Mesendoderm (in vitro differentiated cells): ENCODE measurements at regions not wholly inside any gene's neighbourhood (a gene's known extent, or its start where the extent isn't known, plus 50 kb on each side); places are given as distances from the start of the nearest gene placed in this dataset. TPM values are rescaled to one million over a fixed set of nuclear protein-coding genes. Genes with fewer than 3 reads are reported as not detected.

ENCODE experiments used
- DNase-seq: peaks from one replicate; pipeline ENCODE4 v3.0.0; 2013
- H2AK5ac ChIP-seq: 2 replicates; pipeline ENCODE4 v1.6.1; 2013; ENCODE audit warnings: low read length, inconsistent platforms
- H2BK120ac ChIP-seq: 2 replicates; pipeline ENCODE4 v1.6.1; 2013; ENCODE audit warnings: low read depth, mild to moderate bottlenecking, low read length, moderate library complexity, mixed read lengths
- H2BK15ac ChIP-seq: replicated peaks from 2 replicates; pipeline ENCODE4 v1.6.1; 2013; ENCODE audit warnings: low read depth, mild to moderate bottlenecking, moderate library complexity
- H2BK5ac ChIP-seq: 2 replicates; pipeline ENCODE4 v1.6.1; 2013; ENCODE audit warnings: low read length, inconsistent platforms
- H3K18ac ChIP-seq: 2 replicates; pipeline ENCODE4 v1.6.1; 2013; ENCODE audit warnings: mild to moderate bottlenecking, low read length, mixed read lengths
- H3K23ac ChIP-seq: one replicate; pipeline ENCODE4 v1.6.1; 2013; ENCODE audit warnings: low read length
- H3K27ac ChIP-seq: 2 replicates; pipeline ENCODE4 v1.5.1; 2013; ENCODE audit warnings: low read depth, mild to moderate bottlenecking, inconsistent platforms, low read length, moderate library complexity
- H3K27me3 ChIP-seq: 2 replicates; pipeline ENCODE4 v1.6.1; 2013; ENCODE audit warnings: low read length, control low read depth, mild to moderate bottlenecking, inconsistent platforms; ENCODE audit not compliant: insufficient read depth, poor library complexity
- H3K36me3 ChIP-seq: 2 replicates; pipeline ENCODE4 v1.6.1; 2013; ENCODE audit warnings: low read length, inconsistent platforms; ENCODE audit not compliant: control insufficient read depth, insufficient read depth
- H3K4ac ChIP-seq: one replicate; pipeline ENCODE4 v1.6.1; 2013; ENCODE audit warnings: low read depth, mild to moderate bottlenecking, low read length, moderate library complexity
- H3K4me1 ChIP-seq: 2 replicates; pipeline ENCODE4 v1.6.1; 2013; ENCODE audit warnings: low read depth, low read length, inconsistent platforms; ENCODE audit not compliant: control insufficient read depth
- H3K4me2 ChIP-seq: 2 replicates; pipeline ENCODE4 v1.6.1; 2013; ENCODE audit warnings: low read length
- H3K4me3 ChIP-seq: 2 replicates; pipeline ENCODE4 v1.5.1; 2013; ENCODE audit warnings: mild to moderate bottlenecking, low read length
- H3K56ac ChIP-seq: one replicate; pipeline ENCODE4 v1.6.1; 2013; ENCODE audit warnings: low read length
- H3K79me1 ChIP-seq: 2 replicates; pipeline ENCODE4 v1.6.1; 2013; ENCODE audit warnings: low read length, inconsistent platforms
- H3K79me2 ChIP-seq: 2 replicates; pipeline ENCODE4 v1.6.1; 2013; ENCODE audit warnings: mild to moderate bottlenecking, low read length; ENCODE audit not compliant: control insufficient read depth, insufficient read depth
- H3K9ac ChIP-seq: 2 replicates; pipeline ENCODE4 v1.6.1; 2013; ENCODE audit warnings: low read length, inconsistent platforms
- H4K5ac ChIP-seq: one replicate; pipeline ENCODE4 v1.6.1; 2013; ENCODE audit warnings: low read length
- H4K8ac ChIP-seq: one replicate; pipeline ENCODE4 v1.6.1; 2013; ENCODE audit warnings: low read depth, mild to moderate bottlenecking, control low read depth, low read length, moderate library complexity
- WGBS: extraction: QIAGEN DNeasy Blood & Tissue Kit; methylation state at CpG from one replicate; pipeline ENCODE4 v1.1.7; 2013; ENCODE audit warnings: low lambda C conversion rate, missing lambda C conversion rate; ENCODE audit not compliant: insufficient coverage; ENCODE audit errors: extremely low coverage; 5-methylcytosine and 5-hydroxymethylcytosine counted together
- small RNA-seq: library from polyadenylated mRNA; stranded (forward); fragments of <200 nt; extraction: miRNeasy Mini kit (QIAGEN cat#:217004); gene quantifications from one replicate; pipeline ENCODE3, GENCODE V24; 2013; ENCODE audit not compliant: insufficient read depth

DNA sequence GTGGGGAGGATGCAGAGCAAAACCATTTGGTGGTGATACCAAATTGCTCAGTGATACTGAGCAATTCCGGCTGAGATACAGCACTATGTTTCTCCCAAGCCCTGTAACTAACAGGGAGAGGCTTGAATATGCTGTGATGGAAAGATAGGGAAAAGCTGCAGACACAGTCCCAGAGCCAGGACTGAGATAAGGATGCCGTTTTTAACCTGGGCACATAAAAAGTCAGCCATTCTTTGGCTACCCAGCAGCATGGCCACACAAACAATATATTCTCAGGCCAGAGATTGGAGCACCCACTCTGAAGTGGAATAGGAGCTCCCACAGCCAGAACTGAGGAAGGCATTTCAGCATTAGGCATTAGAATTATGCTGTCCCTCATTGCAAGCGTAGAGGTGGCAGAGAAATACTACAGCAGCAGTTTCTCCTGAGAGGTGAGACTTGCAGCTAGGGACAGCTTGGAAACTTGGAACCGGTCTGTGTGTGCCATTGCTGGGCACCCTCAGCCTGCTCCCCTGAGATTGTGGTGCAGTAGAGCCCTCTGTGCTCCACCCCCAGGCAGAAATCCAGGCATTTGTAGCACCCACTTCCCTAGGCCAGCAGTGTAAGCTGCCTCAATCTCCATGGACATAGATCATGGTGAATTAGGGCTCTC lies 346.5 kb downstream of the TMEM135 start:
- no peak overlapping the region for H3K23ac ChIP-seq
- H2AK5ac ChIP-seq = no peak overlapping the region
- H3K18ac ChIP-seq = no peak overlapping the region
- no peak overlapping the region for H2BK5ac ChIP-seq
- no peak overlapping the region for H2BK15ac ChIP-seq
- no peak overlapping the region for H3K9ac ChIP-seq
- DNase-seq = no peak
- no peaks in the 10 kb centered on the region for H3K27me3 ChIP-seq
- no peak overlapping the region for H4K8ac ChIP-seq
- H3K79me2 ChIP-seq = no peaks in the 10 kb centered on the region
- no peak overlapping the region for H3K56ac ChIP-seq
- WGBS = no CpG with 5 or more reads among the region's 4 CpGs
- H3K27ac ChIP-seq = no peak overlapping the region
- H3K4ac ChIP-seq = no peak overlapping the region
- no peak overlapping the region for H3K4me2 ChIP-seq
- H2BK120ac ChIP-seq = no peak overlapping the region
- no peaks in the 10 kb centered on the region for H3K36me3 ChIP-seq
- H4K5ac ChIP-seq = no peak overlapping the region
- H3K79me1 ChIP-seq = no peaks in the 10 kb centered on the region
- H3K4me3 ChIP-seq = no peak overlapping the region
- no peaks in the 10 kb centered on the region for H3K4me1 ChIP-seq

DNA sequence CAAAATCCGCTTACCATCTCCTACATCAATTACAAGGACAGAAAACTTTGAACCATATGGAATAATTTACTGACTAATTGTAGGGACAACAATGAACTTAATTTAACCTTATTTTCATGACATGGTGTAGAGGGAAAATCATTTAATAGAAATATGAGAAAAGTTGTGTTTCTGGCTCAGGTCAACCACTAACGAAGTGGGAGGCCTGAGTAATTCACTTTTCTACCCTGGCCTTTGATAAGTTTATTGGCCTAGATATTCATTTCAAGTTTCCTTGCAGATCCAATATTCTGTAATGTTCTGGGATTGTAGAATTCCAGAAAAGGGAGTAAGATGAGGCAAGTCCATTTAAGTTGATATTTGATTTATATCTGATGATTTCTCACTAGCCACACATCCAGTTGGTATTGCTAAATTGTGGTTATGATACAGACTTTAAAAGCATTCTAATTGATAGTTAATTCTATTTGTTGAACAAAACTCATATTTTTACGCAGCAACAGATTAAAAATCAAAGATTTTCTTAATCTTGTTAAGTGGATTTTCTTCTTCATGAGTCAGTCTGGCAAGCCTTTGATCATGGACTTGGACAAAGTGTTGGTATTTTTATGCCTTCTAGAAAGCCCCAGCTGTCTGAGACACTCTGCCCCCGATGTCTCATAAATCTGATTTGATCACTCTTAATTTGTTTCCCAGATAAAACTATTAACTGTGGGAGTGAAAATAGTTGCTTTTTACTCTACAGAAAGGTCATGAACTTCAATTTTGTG lies 336.5 kb downstream of the TMEM135 start:
- no peak overlapping the region for H3K23ac ChIP-seq
- H2AK5ac ChIP-seq = no peak overlapping the region
- no peak overlapping the region for H3K4ac ChIP-seq
- H3K56ac ChIP-seq = no peak overlapping the region
- H3K4me1 ChIP-seq = peaks cover 14% of the 10 kb centered on the region
- H4K5ac ChIP-seq = no peak overlapping the region
- no peak overlapping the region for H3K9ac ChIP-seq
- no peaks in the 10 kb centered on the region for H3K79me1 ChIP-seq
- no peak overlapping the region for H3K18ac ChIP-seq
- no peak overlapping the region for H4K8ac ChIP-seq
- no peak overlapping the region for H3K4me2 ChIP-seq
- no peak overlapping the region for H3K27ac ChIP-seq
- H2BK120ac ChIP-seq = no peak overlapping the region
- H2BK15ac ChIP-seq = no peak overlapping the region
- H3K36me3 ChIP-seq = no peaks in the 10 kb centered on the region
- H2BK5ac ChIP-seq = no peak overlapping the region
- no peak overlapping the region for H3K4me3 ChIP-seq
- H3K27me3 ChIP-seq = no peaks in the 10 kb centered on the region
- DNase-seq = no peak
- H3K79me2 ChIP-seq = no peaks in the 10 kb centered on the region
- WGBS = 100% methylated on average over 1 of the region's 4 CpGs

Small RNA genes in the stretch of these regions (small RNA-seq; reads per million reads assigned to genes)
- gene AP000676.1 = not detected
- not detected for gene RF00026
- not detected for gene RNU6-1135P
